ENCODE measurements at regions not wholly inside any gene's neighbourhood (a gene's known extent, or its start where the extent isn't known, plus 50 kb on each side); places are given as distances from the start of the nearest gene placed in this dataset.

DNA sequence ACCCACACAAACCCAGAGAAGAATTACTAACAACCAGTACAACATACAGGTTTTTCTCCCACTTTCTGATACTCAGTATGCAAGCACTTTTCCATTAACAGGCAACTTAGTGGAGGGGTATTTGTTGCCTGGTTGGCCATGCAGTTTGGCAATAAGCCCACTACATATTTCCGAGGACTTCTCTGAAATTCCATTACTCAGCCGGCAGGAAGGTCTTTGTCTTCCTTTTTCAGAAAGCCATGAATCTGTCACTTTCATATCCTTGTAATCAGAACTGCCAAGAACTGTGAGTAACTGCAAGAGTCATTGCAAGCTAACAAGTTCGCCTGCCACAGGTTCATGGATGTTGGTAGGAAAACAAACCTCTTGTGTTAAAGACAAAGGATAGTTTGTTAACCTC, 422.3 kb upstream of the ROBO1 start:
- Histone ChIP-seq H3K9me3 (no peaks in the 10 kb centered on the region), H3K36me3 (no peaks in the 10 kb centered on the region), H3K27me3 (no peaks in the 10 kb centered on the region), H3K4me3 (no peak overlapping the region), H3K27ac (no peak overlapping the region), H3K4me1 (no peaks in the 10 kb centered on the region)
- in situ Hi-C loops (cut with MboI; ENCODE audit: low pct_ligation_motif_present in 1 of 4, low pct_unique_long_range_greater_than_20kb in 1 of 4, low sequenced_read_pairs in 3 of 4): no loop called here
- TF ChIP-seq POLR2A (IDR thresholded peaks at IDR 0.05) (no peak), POLR2AphosphoS5 (IDR thresholded peaks at IDR 0.05) (no peak), EP300 (IDR thresholded peaks at IDR 0.05; ENCODE audit: low read depth) (no peak)
- TF ChIP-seq, protein P1, sequence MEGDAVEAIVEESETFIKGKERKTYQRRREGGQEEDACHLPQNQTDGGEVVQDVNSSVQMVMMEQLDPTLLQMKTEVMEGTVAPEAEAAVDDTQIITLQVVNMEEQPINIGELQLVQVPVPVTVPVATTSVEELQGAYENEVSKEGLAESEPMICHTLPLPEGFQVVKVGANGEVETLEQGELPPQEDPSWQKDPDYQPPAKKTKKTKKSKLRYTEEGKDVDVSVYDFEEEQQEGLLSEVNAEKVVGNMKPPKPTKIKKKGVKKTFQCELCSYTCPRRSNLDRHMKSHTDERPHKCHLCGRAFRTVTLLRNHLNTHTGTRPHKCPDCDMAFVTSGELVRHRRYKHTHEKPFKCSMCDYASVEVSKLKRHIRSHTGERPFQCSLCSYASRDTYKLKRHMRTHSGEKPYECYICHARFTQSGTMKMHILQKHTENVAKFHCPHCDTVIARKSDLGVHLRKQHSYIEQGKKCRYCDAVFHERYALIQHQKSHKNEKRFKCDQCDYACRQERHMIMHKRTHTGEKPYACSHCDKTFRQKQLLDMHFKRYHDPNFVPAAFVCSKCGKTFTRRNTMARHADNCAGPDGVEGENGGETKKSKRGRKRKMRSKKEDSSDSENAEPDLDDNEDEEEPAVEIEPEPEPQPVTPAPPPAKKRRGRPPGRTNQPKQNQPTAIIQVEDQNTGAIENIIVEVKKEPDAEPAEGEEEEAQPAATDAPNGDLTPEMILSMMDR (IDR thresholded peaks at IDR 0.05): no peak
- intact Hi-C loops (cut with DNase I; ENCODE audit: low total_unique reads): no loop called here
- 0 to 14% methylated on average over 3 of the region's 3 CpGs for WGBS, 2 donors (ENCODE audit: low coverage in 1 of 2)
- no peak for DNase-seq

DNA sequence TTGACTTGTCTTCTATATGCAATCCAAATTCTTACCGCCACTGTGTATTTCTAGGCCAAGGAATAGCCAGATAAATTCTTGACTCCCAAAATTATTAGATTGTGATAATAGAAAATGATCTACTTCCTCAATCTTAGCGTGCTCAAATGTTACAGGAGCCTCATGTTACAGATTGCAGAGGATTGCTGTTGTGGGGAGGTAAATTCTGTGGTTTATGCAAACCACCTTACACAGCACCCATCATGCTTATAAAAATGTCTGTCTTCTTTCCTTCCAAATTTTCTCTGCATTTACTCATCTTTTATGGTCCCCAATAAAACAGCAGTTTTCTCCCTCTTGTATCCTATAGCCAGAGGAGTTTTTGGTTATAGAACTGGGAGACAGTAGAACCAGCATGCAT, 420.2 kb upstream of the ROBO1 start:
- Histone ChIP-seq H3K9me3 (no peaks in the 10 kb centered on the region), H3K27me3 (no peaks in the 10 kb centered on the region), H3K4me1 (no peaks in the 10 kb centered on the region), H3K36me3 (no peaks in the 10 kb centered on the region), H3K4me3 (no peak overlapping the region), H3K27ac (no peak overlapping the region)
- TF ChIP-seq POLR2A (IDR thresholded peaks at IDR 0.05): no peak
- no peak for TF ChIP-seq POLR2AphosphoS5 (IDR thresholded peaks at IDR 0.05)
- TF ChIP-seq, protein P1 (IDR thresholded peaks at IDR 0.05): no peak
- no peak for TF ChIP-seq EP300 (IDR thresholded peaks at IDR 0.05; ENCODE audit: low read depth)
- no peak for DNase-seq
- intact Hi-C loops (cut with DNase I; ENCODE audit: low total_unique reads) (no loop called here), in situ Hi-C loops (cut with MboI; ENCODE audit: low pct_ligation_motif_present in 1 of 4, low pct_unique_long_range_greater_than_20kb in 1 of 4, low sequenced_read_pairs in 3 of 4) (no loop called here)
- 80 to 100% methylated on average over 1 to 2 of the region's 2 CpGs for WGBS, 2 donors (ENCODE audit: low coverage in 1 of 2)

DNA sequence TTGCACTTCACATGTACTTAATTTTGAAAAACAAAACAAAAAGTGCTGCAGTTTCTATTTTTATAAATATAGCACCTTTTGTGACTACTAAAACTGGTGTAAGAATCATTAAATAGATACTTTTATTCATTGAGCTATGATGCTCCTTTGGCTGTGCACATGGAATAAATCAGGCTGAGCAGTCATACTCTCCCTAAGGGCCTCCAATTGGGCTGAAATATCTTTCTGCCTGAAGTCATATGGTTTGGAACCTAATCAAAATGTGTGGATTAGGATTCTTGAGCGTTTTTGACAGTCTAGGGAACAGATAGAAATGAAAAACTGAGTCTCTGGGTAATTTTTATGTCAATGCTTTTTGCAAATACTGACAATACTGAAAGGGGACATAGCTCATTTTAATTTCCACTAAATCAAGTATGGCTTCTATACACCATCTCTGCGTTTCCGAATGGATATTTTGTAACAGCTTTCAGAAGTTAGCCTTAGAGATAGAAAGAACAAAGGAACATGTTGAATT, 392.2 kb upstream of the ROBO1 start:
- H3K9me3 ChIP-seq: no peaks in the 10 kb centered on the region
- DNase-seq: no peak
- no peaks in the 10 kb centered on the region for H3K36me3 ChIP-seq
- no peak overlapping the region for H3K4me3 ChIP-seq
- no peaks in the 10 kb centered on the region for H3K4me1 ChIP-seq
- 62% methylated on average over 3 of the region's 3 CpGs; no CpG with 5 or more reads in 1 of the 2 donors for WGBS, 2 donors (ENCODE audit: low coverage in 1 of 2)
- no peak for TF ChIP-seq EP300 (IDR thresholded peaks at IDR 0.05; ENCODE audit: low read depth)
- TF ChIP-seq POLR2A (IDR thresholded peaks at IDR 0.05): no peak
- TF ChIP-seq POLR2AphosphoS5 (IDR thresholded peaks at IDR 0.05): no peak
- TF ChIP-seq, protein P1 (IDR thresholded peaks at IDR 0.05): no peak
- H3K27ac ChIP-seq: no peak overlapping the region
- in situ Hi-C loops (cut with MboI; ENCODE audit: low pct_ligation_motif_present in 1 of 4, low pct_unique_long_range_greater_than_20kb in 1 of 4, low sequenced_read_pairs in 3 of 4): no loop called here
- no peaks in the 10 kb centered on the region for H3K27me3 ChIP-seq
- intact Hi-C loops (cut with DNase I; ENCODE audit: low total_unique reads): no loop called here

GRCh38 chr3:80158332-80158731, 390.5 kb upstream of the ROBO1 start:
- no peak for DNase-seq
- no peaks in the 10 kb centered on the region for H3K9me3 ChIP-seq
- 63 to 71% methylated on average over 3 of the region's 3 CpGs for WGBS, 2 donors (ENCODE audit: low coverage in 1 of 2)
- TF ChIP-seq EP300 (IDR thresholded peaks at IDR 0.05; ENCODE audit: low read depth) (no peak), POLR2A (IDR thresholded peaks at IDR 0.05) (no peak), POLR2AphosphoS5 (IDR thresholded peaks at IDR 0.05) (no peak)
- TF ChIP-seq, protein P1 (IDR thresholded peaks at IDR 0.05): no peak
- in situ Hi-C loops (cut with MboI; ENCODE audit: low pct_ligation_motif_present in 1 of 4, low pct_unique_long_range_greater_than_20kb in 1 of 4, low sequenced_read_pairs in 3 of 4): no loop called here
- no peaks in the 10 kb centered on the region for H3K4me1 ChIP-seq
- H3K27ac ChIP-seq: no peak overlapping the region
- H3K27me3 ChIP-seq: no peaks in the 10 kb centered on the region
- intact Hi-C loops (cut with DNase I; ENCODE audit: low total_unique reads): no loop called here
- H3K4me3 ChIP-seq: no peak overlapping the region
- H3K36me3 ChIP-seq: no peaks in the 10 kb centered on the region
